ENCODE measurements at regions not wholly inside any gene's neighbourhood (a gene's known extent, or its start where the extent isn't known, plus 50 kb on each side); places are given as distances from the start of the nearest gene placed in this dataset.
A peak's percentile ranks its signal among the peaks of the same experiment; 100 is the strongest.

DNA sequence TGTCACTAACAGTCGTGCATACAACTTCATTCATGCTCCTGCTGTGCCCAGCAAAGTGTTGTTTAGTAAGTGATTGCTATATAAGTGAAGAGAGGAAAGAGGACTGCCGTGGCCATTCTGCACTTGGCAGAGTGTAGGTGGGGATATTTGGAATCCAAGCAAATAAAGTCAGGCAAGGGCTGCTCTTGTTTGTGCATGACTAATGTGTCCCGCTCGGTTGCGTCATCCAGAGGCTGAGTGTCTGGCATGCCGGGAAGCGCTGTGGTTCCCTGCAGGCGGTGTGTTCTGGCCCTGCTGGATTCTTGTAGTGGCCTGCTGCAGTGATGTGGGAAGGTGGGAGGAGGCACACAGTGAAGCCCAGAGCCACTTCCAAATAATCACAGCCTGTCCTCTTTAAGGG lies 136.9 kb upstream of the ANKH start:
- DNase-seq, result no peak
- no peaks in the 10 kb centered on the region for H3K36me3 ChIP-seq (ENCODE audit: control insufficient read depth, insufficient read depth, low read length)
- H3K4me1 ChIP-seq (ENCODE audit: control insufficient read depth, insufficient read depth, low read length, poor library complexity, severe bottlenecking), result no peaks in the 10 kb centered on the region
- H3K27ac ChIP-seq (ENCODE audit: insufficient read depth, low read length, poor library complexity, severe bottlenecking), result no peak overlapping the region
- no peaks in the 10 kb centered on the region for H3K9me3 ChIP-seq (ENCODE audit: control insufficient read depth, low read length)
- no peak overlapping the region for H3K4me3 ChIP-seq (ENCODE audit: insufficient read depth, low read depth, low read length, poor library complexity, severe bottlenecking)
- H3K27me3 ChIP-seq (replicated peaks; ENCODE audit: control insufficient read depth, insufficient read depth, low read length, poor library complexity, severe bottlenecking), result no peaks in the 10 kb centered on the region

DNA sequence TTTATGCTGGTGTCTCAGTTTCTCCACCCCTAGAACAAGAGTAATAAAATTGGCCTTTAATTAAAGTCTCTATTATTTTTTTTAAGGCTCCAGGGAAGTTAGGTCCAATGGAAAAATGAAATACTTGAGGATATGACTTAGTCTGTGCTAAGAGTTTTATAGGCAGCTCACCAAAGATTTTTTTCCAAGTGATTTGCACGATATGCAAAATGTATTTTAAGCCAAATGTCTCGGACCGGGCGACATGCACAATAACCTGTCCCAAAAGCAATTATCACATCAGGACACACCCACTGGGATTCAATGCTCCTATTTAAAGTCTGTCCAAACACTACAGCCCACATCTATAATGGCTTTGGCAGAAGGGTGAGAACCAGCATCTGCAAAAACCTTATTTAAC lies 136.1 kb upstream of the ANKH start:
- Histone ChIP-seq H3K27me3 (replicated peaks; ENCODE audit: control insufficient read depth, insufficient read depth, low read length, poor library complexity, severe bottlenecking) (no peaks in the 10 kb centered on the region), H3K9me3 (ENCODE audit: control insufficient read depth, low read length) (no peaks in the 10 kb centered on the region), H3K4me1 (ENCODE audit: control insufficient read depth, insufficient read depth, low read length, poor library complexity, severe bottlenecking) (no peaks in the 10 kb centered on the region), H3K36me3 (ENCODE audit: control insufficient read depth, insufficient read depth, low read length) (no peaks in the 10 kb centered on the region), H3K4me3 (ENCODE audit: insufficient read depth, low read depth, low read length, poor library complexity, severe bottlenecking) (no peak overlapping the region), H3K27ac (ENCODE audit: insufficient read depth, low read length, poor library complexity, severe bottlenecking) (no peak overlapping the region)
- no peak for DNase-seq

DNA sequence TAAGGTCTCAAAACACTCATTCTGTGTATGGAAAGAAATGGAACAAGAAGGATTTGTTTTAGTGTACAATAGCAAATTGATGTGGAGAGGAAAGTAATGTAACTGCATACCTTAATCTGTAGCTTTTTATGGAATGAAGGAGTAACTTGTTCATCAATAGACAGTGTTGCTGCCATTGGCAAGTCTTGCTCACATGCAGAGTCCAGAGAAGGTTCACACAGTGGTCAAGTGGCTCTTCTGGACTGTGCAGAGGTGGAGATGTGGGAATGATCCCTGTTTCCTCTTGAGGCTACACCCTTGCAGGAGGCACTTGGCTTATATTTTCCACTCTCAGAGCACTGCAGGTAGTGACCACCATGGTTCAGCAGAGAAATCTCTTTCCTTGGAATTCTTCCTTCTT lies 132.9 kb upstream of the ANKH start:
- Histone ChIP-seq H3K4me1 (ENCODE audit: control insufficient read depth, insufficient read depth, low read length, poor library complexity, severe bottlenecking) (no peaks in the 10 kb centered on the region), H3K4me3 (ENCODE audit: insufficient read depth, low read depth, low read length, poor library complexity, severe bottlenecking) (no peak overlapping the region), H3K27me3 (replicated peaks; ENCODE audit: control insufficient read depth, insufficient read depth, low read length, poor library complexity, severe bottlenecking) (no peaks in the 10 kb centered on the region), H3K27ac (ENCODE audit: insufficient read depth, low read length, poor library complexity, severe bottlenecking) (no peak overlapping the region), H3K9me3 (ENCODE audit: control insufficient read depth, low read length) (no peaks in the 10 kb centered on the region), H3K36me3 (ENCODE audit: control insufficient read depth, insufficient read depth, low read length) (no peaks in the 10 kb centered on the region)
- no peak for DNase-seq

DNA sequence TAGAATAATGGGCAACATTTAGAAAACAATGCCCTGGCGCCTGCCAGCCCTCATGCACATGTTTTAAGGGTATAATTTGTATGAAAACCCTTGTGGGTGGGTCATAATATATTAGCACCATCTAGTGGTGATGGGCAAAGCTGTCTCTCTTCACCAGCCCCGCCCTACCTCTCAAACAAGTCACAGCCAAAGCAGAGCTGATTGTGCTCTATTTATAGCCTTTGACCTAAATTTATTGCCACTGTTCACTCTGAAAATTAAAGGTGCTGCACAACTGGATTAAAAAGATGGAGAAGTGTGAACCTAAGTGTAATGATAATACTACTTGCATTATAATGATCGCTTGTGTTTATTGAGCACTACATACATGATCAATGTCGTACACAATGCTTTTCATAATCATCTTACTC lies 131.9 kb upstream of the ANKH start:
- Histone ChIP-seq H3K27ac (ENCODE audit: insufficient read depth, low read length, poor library complexity, severe bottlenecking) (no peak overlapping the region), H3K27me3 (replicated peaks; ENCODE audit: control insufficient read depth, insufficient read depth, low read length, poor library complexity, severe bottlenecking) (no peaks in the 10 kb centered on the region), H3K36me3 (ENCODE audit: control insufficient read depth, insufficient read depth, low read length) (no peaks in the 10 kb centered on the region), H3K4me1 (ENCODE audit: control insufficient read depth, insufficient read depth, low read length, poor library complexity, severe bottlenecking) (no peaks in the 10 kb centered on the region), H3K4me3 (ENCODE audit: insufficient read depth, low read depth, low read length, poor library complexity, severe bottlenecking) (no peak overlapping the region), H3K9me3 (ENCODE audit: control insufficient read depth, low read length) (no peaks in the 10 kb centered on the region)
- peak; percentile 15 to 37 (median 19) for DNase-seq

DNA sequence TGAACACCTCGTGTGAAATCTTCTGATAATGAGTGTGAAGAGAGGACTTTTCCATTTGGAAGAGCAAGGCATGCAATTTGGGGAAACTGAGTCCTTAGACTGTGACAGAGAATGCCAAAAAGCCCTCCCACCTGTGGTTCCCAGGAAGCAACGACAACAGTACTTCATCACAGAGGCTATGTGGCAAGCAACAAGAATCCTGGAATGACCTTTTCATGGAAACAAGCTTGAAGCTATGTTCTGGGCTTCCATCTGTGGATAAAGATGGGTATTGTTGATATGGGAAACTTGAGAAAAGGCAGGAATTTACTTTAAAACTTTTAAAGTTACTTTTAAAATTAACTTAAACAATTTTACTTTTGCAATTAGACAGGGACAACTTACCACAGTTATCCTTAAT lies 131.2 kb upstream of the ANKH start:
- Histone ChIP-seq H3K27ac (ENCODE audit: insufficient read depth, low read length, poor library complexity, severe bottlenecking) (no peak overlapping the region), H3K4me3 (ENCODE audit: insufficient read depth, low read depth, low read length, poor library complexity, severe bottlenecking) (no peak overlapping the region), H3K4me1 (ENCODE audit: control insufficient read depth, insufficient read depth, low read length, poor library complexity, severe bottlenecking) (no peaks in the 10 kb centered on the region), H3K27me3 (replicated peaks; ENCODE audit: control insufficient read depth, insufficient read depth, low read length, poor library complexity, severe bottlenecking) (no peaks in the 10 kb centered on the region), H3K9me3 (ENCODE audit: control insufficient read depth, low read length) (no peaks in the 10 kb centered on the region), H3K36me3 (ENCODE audit: control insufficient read depth, insufficient read depth, low read length) (no peaks in the 10 kb centered on the region)
- no peak for DNase-seq

DNA sequence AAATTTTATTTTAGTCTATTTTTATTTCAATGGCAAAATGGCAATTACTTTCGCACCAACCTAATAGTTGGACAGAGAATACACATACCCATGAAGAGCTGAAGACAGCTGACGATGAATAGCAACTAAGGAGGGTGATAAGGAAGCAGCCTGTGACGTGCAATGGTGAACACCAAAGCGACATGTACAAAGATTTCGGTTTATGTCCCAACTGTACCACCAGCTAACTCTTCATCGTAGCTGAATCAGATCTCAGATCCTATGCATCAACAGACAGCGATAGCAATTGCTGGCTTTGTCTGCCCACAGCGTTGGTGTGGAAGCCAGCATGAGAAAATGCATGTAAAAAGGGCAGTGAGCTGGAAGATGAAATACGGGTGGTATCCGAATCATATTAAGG lies 130.6 kb upstream of the ANKH start:
- no peak overlapping the region for H3K4me3 ChIP-seq (ENCODE audit: insufficient read depth, low read depth, low read length, poor library complexity, severe bottlenecking)
- H3K36me3 ChIP-seq (ENCODE audit: control insufficient read depth, insufficient read depth, low read length), result no peaks in the 10 kb centered on the region
- no peaks in the 10 kb centered on the region for H3K9me3 ChIP-seq (ENCODE audit: control insufficient read depth, low read length)
- H3K27me3 ChIP-seq (replicated peaks; ENCODE audit: control insufficient read depth, insufficient read depth, low read length, poor library complexity, severe bottlenecking), result no peaks in the 10 kb centered on the region
- H3K4me1 ChIP-seq (ENCODE audit: control insufficient read depth, insufficient read depth, low read length, poor library complexity, severe bottlenecking), result no peaks in the 10 kb centered on the region
- no peak for DNase-seq
- no peak overlapping the region for H3K27ac ChIP-seq (ENCODE audit: insufficient read depth, low read length, poor library complexity, severe bottlenecking)

DNA sequence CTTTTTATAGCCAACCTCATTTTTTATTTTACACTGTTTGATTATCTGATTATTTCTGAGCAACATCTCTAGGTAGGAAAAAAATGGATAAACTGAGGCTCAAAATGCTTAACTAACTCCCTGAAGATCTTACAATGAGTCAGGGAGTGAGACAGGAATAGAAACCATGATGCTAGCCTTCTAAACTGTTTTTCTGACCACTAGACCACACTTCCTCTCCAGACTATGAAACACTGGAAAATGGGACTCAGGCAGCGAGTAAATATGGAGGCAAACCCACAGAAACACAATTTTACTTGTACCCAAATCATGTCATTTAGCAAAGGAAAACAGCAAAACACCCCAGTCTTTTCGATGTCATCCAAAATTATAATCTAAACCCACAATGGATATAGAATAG lies 129.9 kb upstream of the ANKH start:
- Histone ChIP-seq H3K27ac (ENCODE audit: insufficient read depth, low read length, poor library complexity, severe bottlenecking) (no peak overlapping the region), H3K4me1 (ENCODE audit: control insufficient read depth, insufficient read depth, low read length, poor library complexity, severe bottlenecking) (no peaks in the 10 kb centered on the region), H3K4me3 (ENCODE audit: insufficient read depth, low read depth, low read length, poor library complexity, severe bottlenecking) (no peak overlapping the region), H3K9me3 (ENCODE audit: control insufficient read depth, low read length) (no peaks in the 10 kb centered on the region), H3K27me3 (replicated peaks; ENCODE audit: control insufficient read depth, insufficient read depth, low read length, poor library complexity, severe bottlenecking) (no peaks in the 10 kb centered on the region), H3K36me3 (ENCODE audit: control insufficient read depth, insufficient read depth, low read length) (no peaks in the 10 kb centered on the region)
- DNase-seq, result no peak

DNA sequence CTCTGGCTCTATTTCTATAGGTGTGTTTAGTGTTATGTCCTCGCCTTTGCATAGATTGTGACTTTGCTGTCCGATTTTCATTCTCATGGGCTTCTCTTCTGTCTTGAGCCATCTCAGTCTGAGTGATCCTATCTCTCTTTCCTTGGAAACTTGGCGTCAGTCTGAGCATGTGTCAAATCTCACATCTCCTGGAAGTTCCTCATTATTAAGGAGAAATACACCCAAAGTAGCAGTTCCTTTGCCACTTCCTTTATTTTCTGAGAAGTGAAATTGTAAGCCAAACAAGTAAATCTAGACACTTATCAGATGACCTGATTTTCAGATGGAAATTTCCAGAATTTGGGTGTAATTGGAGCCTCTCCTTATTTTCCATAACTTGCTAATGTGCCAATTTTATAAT lies 126.9 kb upstream of the ANKH start:
- Histone ChIP-seq H3K9me3 (ENCODE audit: control insufficient read depth, low read length) (no peaks in the 10 kb centered on the region), H3K27ac (ENCODE audit: insufficient read depth, low read length, poor library complexity, severe bottlenecking) (no peak overlapping the region), H3K4me1 (ENCODE audit: control insufficient read depth, insufficient read depth, low read length, poor library complexity, severe bottlenecking) (no peaks in the 10 kb centered on the region), H3K27me3 (replicated peaks; ENCODE audit: control insufficient read depth, insufficient read depth, low read length, poor library complexity, severe bottlenecking) (no peaks in the 10 kb centered on the region), H3K36me3 (ENCODE audit: control insufficient read depth, insufficient read depth, low read length) (no peaks in the 10 kb centered on the region), H3K4me3 (ENCODE audit: insufficient read depth, low read depth, low read length, poor library complexity, severe bottlenecking) (no peak overlapping the region)
- DNase-seq, result no peak

DNA sequence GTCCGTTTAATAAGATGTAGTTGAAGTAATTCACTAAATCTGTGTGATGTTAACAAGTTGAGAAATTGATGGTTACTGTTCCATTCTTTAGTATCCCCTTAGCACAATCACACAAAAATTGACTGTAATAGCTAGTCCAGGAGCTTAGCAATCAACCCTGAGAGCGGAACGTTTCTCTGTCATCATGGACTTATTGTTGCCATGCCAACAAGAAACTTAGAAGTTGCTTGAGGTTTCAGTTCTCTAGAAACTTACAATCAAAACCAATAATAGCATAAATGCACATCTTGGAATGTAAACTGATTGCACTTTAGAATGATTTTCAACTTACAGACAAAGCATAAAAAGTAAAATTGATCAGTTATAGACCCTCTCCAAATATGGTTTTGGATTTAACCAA lies 125.4 kb upstream of the ANKH start:
- Histone ChIP-seq H3K27me3 (replicated peaks; ENCODE audit: control insufficient read depth, insufficient read depth, low read length, poor library complexity, severe bottlenecking) (no peaks in the 10 kb centered on the region), H3K36me3 (ENCODE audit: control insufficient read depth, insufficient read depth, low read length) (no peaks in the 10 kb centered on the region), H3K27ac (ENCODE audit: insufficient read depth, low read length, poor library complexity, severe bottlenecking) (no peak overlapping the region), H3K9me3 (ENCODE audit: control insufficient read depth, low read length) (no peaks in the 10 kb centered on the region), H3K4me3 (ENCODE audit: insufficient read depth, low read depth, low read length, poor library complexity, severe bottlenecking) (no peak overlapping the region), H3K4me1 (ENCODE audit: control insufficient read depth, insufficient read depth, low read length, poor library complexity, severe bottlenecking) (peaks cover 3% of the 10 kb centered on the region)
- no peak for DNase-seq

DNA sequence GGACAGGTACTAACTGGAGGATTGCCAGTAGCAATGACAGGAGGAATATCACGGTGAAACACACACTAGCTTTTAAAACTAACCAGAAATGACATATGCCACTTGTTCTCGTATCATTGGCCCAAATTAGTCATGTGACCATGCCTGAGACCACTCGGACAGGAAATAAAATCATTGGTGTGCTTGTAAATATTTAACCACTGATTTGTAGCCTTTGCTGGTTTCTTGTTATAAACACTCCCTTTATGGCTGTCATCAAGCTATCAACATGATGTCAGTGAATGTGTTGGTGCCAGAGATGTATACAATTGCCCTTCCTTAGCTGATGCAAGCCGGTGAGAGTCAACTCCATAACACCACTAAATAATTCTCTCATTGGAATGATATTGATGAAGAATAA lies 123.7 kb upstream of the ANKH start:
- no peak overlapping the region for H3K4me3 ChIP-seq (ENCODE audit: insufficient read depth, low read depth, low read length, poor library complexity, severe bottlenecking)
- no peak for DNase-seq
- H3K9me3 ChIP-seq (ENCODE audit: control insufficient read depth, low read length), result no peaks in the 10 kb centered on the region
- no peak overlapping the region for H3K27ac ChIP-seq (ENCODE audit: insufficient read depth, low read length, poor library complexity, severe bottlenecking)
- H3K4me1 ChIP-seq (ENCODE audit: control insufficient read depth, insufficient read depth, low read length, poor library complexity, severe bottlenecking), result peaks cover 3% of the 10 kb centered on the region
- no peaks in the 10 kb centered on the region for H3K27me3 ChIP-seq (replicated peaks; ENCODE audit: control insufficient read depth, insufficient read depth, low read length, poor library complexity, severe bottlenecking)
- no peaks in the 10 kb centered on the region for H3K36me3 ChIP-seq (ENCODE audit: control insufficient read depth, insufficient read depth, low read length)

Measured in effector memory CD4-positive, alpha-beta T cell (primary cell).